GM12873 (cell line): ENCODE measurements at regions not wholly inside any gene's neighbourhood (a gene's known extent, or its start where the extent isn't known, plus 50 kb on each side); places are given as distances from the start of the nearest gene placed in this dataset.

ENCODE experiments used
- CTCF ChIP-seq: IDR thresholded peaks from 2 replicates; pipeline ENCODE4 v1.5.1; 2012; ENCODE audit warnings: low read depth, mild to moderate bottlenecking, moderate library complexity, low read length, control low read depth; ENCODE audit not compliant: insufficient read depth; ENCODE audit errors: missing control alignments

- no peak for TF ChIP-seq CTCF
Measured at GRCh38 chr10:33418301-33418700, 83.8 kb upstream of the NRP1 start.

GRCh38 chr10:33416691-33417090 lies 82.2 kb upstream of the NRP1 start:
- TF ChIP-seq CTCF, result no peak

- no peak for TF ChIP-seq CTCF
Measured at GRCh38 chr10:33416209-33416608, 81.7 kb upstream of the NRP1 start.

GRCh38 chr10:33414841-33415240 lies 80.4 kb upstream of the NRP1 start:
- TF ChIP-seq CTCF, result no peak

GRCh38 chr10:33412653-33413361 lies 78.3 kb upstream of the NRP1 start:
- no peak for TF ChIP-seq CTCF

GRCh38 chr10:33412241-33412640 lies 77.8 kb upstream of the NRP1 start:
- no peak for TF ChIP-seq CTCF

- no peak for TF ChIP-seq CTCF
Measured at GRCh38 chr10:33410860-33411234, 76.4 kb upstream of the NRP1 start.
